ENCODE measurements at regions not wholly inside any gene's neighbourhood (a gene's known extent, or its start where the extent isn't known, plus 50 kb on each side); places are given as distances from the start of the nearest gene placed in this dataset.

DNA sequence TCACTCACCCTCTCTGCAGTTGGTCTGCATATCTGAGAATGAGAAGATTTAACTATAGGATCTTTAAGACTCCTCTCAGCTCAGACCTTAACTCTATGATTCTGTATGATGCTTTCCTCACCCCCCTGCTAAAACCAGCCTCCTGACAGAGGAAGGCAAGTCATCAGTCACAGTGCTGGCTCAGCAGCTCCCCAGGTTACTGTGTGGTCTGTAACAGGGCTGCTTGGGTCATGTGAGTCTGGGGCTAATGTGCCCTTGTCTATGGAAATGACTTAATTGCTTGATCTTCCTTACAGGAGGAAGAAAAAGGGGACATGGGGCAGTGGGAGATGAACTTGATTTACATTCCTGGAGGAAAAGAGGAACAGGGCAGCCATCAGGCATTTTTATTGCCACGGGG, 625.6 kb downstream of the PTPRU start:
- TF ChIP-seq POLR2A (IDR thresholded peaks at IDR 0.05; ENCODE audit: low read length) = no peak
- TF ChIP-seq GATA1 (IDR thresholded peaks at IDR 0.05; ENCODE audit: low read depth, low read length) = no peak

Measured in erythroblast (primary cell).